Mammary epithelial cell (primary cell): ENCODE measurements at regions not wholly inside any gene's neighbourhood (a gene's known extent, or its start where the extent isn't known, plus 50 kb on each side); places are given as distances from the start of the nearest gene placed in this dataset.

Experiments used
- CTCF ChIP-seq, 2 donors: IDR thresholded peaks in 1 of 2; conservative IDR thresholded peaks in 1 of 2; 2 replicates each; pipeline ENCODE4 v1.5.1; 2011 to 2012; ENCODE audit warnings: inconsistent platforms in 2 of 2, low read length in 2 of 2, mild to moderate bottlenecking in 2 of 2, control low read depth in 1 of 2, low read depth in 1 of 2; ENCODE audit not compliant: insufficient read depth in 1 of 2; ENCODE audit errors: extremely low read depth in 1 of 2
- EZH2 ChIP-seq: IDR thresholded peaks from 2 replicates; pipeline ENCODE4 v1.6.1; 2012; ENCODE audit warnings: low read length, inconsistent platforms, borderline replicate concordance

- TF ChIP-seq EZH2 (no peak), CTCF (conservative IDR thresholded peaks at IDR 0.05 in 1 of 2, IDR thresholded peaks at IDR 0.05 in 1 of 2; ENCODE audit: extremely low read depth in 1 of 2, insufficient read depth in 1 of 2, low read depth in 1 of 2, low read length in 2 of 2) (no peak)
Measured at GRCh38 chr17:15006421-15007128, 258.6 kb downstream of the PMP22 start.
